ENCODE measurements at regions not wholly inside any gene's neighbourhood (a gene's known extent, or its start where the extent isn't known, plus 50 kb on each side); places are given as distances from the start of the nearest gene placed in this dataset.

DNA sequence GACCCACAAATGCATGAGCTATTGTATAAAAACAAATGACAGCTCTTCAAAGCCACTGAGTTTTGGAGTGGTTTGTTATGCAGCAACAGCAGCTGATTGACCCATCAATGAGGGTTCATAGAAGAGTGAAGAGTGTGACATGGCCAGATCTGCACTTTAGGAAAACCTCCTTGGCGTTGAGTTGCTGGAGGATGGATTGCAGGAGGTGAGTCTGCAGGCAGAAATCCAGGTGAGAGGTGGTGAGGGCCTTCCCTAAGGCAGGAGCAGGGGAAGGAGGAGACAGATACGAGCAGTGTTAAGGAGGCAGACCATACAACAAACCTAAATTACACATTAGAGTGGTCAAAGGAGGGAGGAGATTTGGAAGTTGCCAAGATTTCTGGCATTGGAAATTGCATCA lies 169.3 kb upstream of the CSF3R start:
- TF ChIP-seq CTCF (conservative IDR thresholded peaks at IDR 0.05; ENCODE audit: low read depth, low read length) (no peak), EZH2 (IDR thresholded peaks at IDR 0.05; ENCODE audit: borderline replicate concordance, low read depth, low read length, poor library complexity, severe bottlenecking) (no peak)

All from A673 (cell line).